Adrenal gland (tissue), 5 donors: ENCODE measurements at regions not wholly inside any gene's neighbourhood (a gene's known extent, or its start where the extent isn't known, plus 50 kb on each side); places are given as distances from the start of the nearest gene placed in this dataset.

Experiments
- CTCF ChIP-seq, 6 experiments: fragments of 450-650 bp in 4 of 6; fragments of 200-600 bp in 2 of 6; sonication (generic) in 1 of 6; IDR thresholded peaks; 1 replicate in 5 of 6; 2 replicates in 1 of 6; pipeline versions ENCODE4 v1.5.1 to v1.8.0; 2016 to 2021; ENCODE audit warnings: antibody characterized with exemption in 6 of 6, mild to moderate bottlenecking in 2 of 6, moderate library complexity in 1 of 6
- POLR2A ChIP-seq, 2 donors: fragments of 450-650 bp; IDR thresholded peaks; one replicate each; pipeline ENCODE4 v1.6.1; 2017; ENCODE audit warnings: antibody characterized with exemption in 2 of 2, mild to moderate bottlenecking in 2 of 2, moderate library complexity in 1 of 2
- donor health status: DM: no; HTN: no; CAD: no.

GRCh38 chr5:74390822-74391221 lies 249.7 kb downstream of the ENC1 start:
- TF ChIP-seq CTCF (IDR thresholded peaks at IDR 0.05) (no peak), POLR2A (IDR thresholded peaks at IDR 0.05) (no peak)
